Upper lobe of left lung (tissue), 4 donors: ENCODE measurements at regions not wholly inside any gene's neighbourhood (a gene's known extent, or its start where the extent isn't known, plus 50 kb on each side); places are given as distances from the start of the nearest gene placed in this dataset.

Source experiments
- CTCF ChIP-seq, 6 experiments: fragments of 450-650 bp in 4 of 6; fragments of 200-600 bp in 2 of 6; sonication (generic) in 2 of 6; IDR thresholded peaks; one replicate each; pipeline ENCODE4 v1.5.1; 2016 to 2019; ENCODE audit warnings: antibody characterized with exemption in 6 of 6
- EP300 ChIP-seq, 4 donors: sonication (generic); formaldehyde crosslinking; IDR thresholded peaks; one replicate each; pipeline ENCODE4 v1.5.1; 2017; ENCODE audit warnings: antibody characterized with exemption in 4 of 4, control low read depth in 2 of 4
- POLR2A ChIP-seq, 4 donors: fragments of 450-650 bp; IDR thresholded peaks; one replicate each; pipeline ENCODE4 v1.5.1; 2016 to 2017; ENCODE audit warnings: antibody characterized with exemption in 4 of 4, mild to moderate bottlenecking in 2 of 4
- POLR2AphosphoS5 ChIP-seq, 2 donors: sonication (generic); formaldehyde crosslinking; IDR thresholded peaks; one replicate each; pipeline ENCODE4 v1.5.1; 2017; ENCODE audit warnings: antibody characterized with exemption in 2 of 2

- TF ChIP-seq CTCF (IDR thresholded peaks at IDR 0.05): no peak
- no peak for TF ChIP-seq POLR2AphosphoS5 (IDR thresholded peaks at IDR 0.05)
- TF ChIP-seq POLR2A (IDR thresholded peaks at IDR 0.05): no peak
- no peak for TF ChIP-seq EP300 (IDR thresholded peaks at IDR 0.05)
These were observed 379.4 kb downstream of the SPATA31D1 start for GRCh38 chr9:82367929-82368328.
